Uterus (tissue), 3 donors: ENCODE measurements at regions not wholly inside any gene's neighbourhood (a gene's known extent, or its start where the extent isn't known, plus 50 kb on each side); places are given as distances from the start of the nearest gene placed in this dataset.

Experiments
- DNase-seq, 2 donors: peaks; one replicate each; pipeline ENCODE4 v3.0.0-alpha.2; 2019 to 2020
- H3K27ac ChIP-seq, 2 donors: fragments of 200-600 bp; sonication (generic); 1 replicate in 1 of 2; 2 replicates in 1 of 2; pipeline ENCODE4 v1.5.1; 2016 to 2018
- H3K27me3 ChIP-seq, 2 donors: fragments of 200-600 bp; sonication (generic); one replicate each; pipeline ENCODE4 v1.5.1; 2018 to 2019; ENCODE audit warnings: control low read depth in 1 of 2
- H3K36me3 ChIP-seq, 2 donors: fragments of 200-600 bp; sonication (generic); one replicate each; pipeline ENCODE4 v1.5.1; 2019; ENCODE audit warnings: control low read depth in 1 of 2
- H3K4me1 ChIP-seq, 2 donors: fragments of 200-600 bp; sonication (generic); one replicate each; pipeline ENCODE4 v1.5.1; 2018 to 2019; ENCODE audit warnings: control low read depth in 1 of 2
- H3K4me3 ChIP-seq, 2 donors: fragments of 200-600 bp; sonication (generic); 1 replicate in 1 of 2; 2 replicates in 1 of 2; pipeline ENCODE4 v1.5.1; 2018 to 2019; ENCODE audit warnings: mild to moderate bottlenecking in 1 of 2
- H3K9me3 ChIP-seq, 2 donors: fragments of 200-600 bp; sonication (generic); one replicate each; pipeline ENCODE4 v1.5.1; 2019; ENCODE audit warnings: control low read depth in 1 of 2
- POLR2A ChIP-seq, 2 donors: fragments of 450-650 bp; IDR thresholded peaks; one replicate each; pipeline ENCODE4 v1.6.1; 2016; ENCODE audit warnings: antibody characterized with exemption in 2 of 2, mild to moderate bottlenecking in 1 of 2, moderate library complexity in 1 of 2
- intact Hi-C: fragments of 100-400 bp; cut with DNase I; formaldehyde crosslinking; loops from one replicate; pipeline ENCODE4 v1.15.1; 2023; ENCODE audit warnings: low total_unique reads
- TF ChIP-seq, protein P1 (sequence below), 4 experiments: fragments of 200-600 bp in 2 of 4; fragments of 450-650 bp in 2 of 4; sonication (generic) in 2 of 4; IDR thresholded peaks; one replicate each; pipeline ENCODE4 v1.5.1; 2016 to 2019; ENCODE audit warnings: antibody characterized with exemption in 4 of 4, mild to moderate bottlenecking in 2 of 4, moderate library complexity in 1 of 4
- donor health status: DM: yes; HTN: yes; CAD: no.

- TF ChIP-seq, protein P1, sequence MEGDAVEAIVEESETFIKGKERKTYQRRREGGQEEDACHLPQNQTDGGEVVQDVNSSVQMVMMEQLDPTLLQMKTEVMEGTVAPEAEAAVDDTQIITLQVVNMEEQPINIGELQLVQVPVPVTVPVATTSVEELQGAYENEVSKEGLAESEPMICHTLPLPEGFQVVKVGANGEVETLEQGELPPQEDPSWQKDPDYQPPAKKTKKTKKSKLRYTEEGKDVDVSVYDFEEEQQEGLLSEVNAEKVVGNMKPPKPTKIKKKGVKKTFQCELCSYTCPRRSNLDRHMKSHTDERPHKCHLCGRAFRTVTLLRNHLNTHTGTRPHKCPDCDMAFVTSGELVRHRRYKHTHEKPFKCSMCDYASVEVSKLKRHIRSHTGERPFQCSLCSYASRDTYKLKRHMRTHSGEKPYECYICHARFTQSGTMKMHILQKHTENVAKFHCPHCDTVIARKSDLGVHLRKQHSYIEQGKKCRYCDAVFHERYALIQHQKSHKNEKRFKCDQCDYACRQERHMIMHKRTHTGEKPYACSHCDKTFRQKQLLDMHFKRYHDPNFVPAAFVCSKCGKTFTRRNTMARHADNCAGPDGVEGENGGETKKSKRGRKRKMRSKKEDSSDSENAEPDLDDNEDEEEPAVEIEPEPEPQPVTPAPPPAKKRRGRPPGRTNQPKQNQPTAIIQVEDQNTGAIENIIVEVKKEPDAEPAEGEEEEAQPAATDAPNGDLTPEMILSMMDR (IDR thresholded peaks at IDR 0.05), result no peak
- no peak for TF ChIP-seq POLR2A (IDR thresholded peaks at IDR 0.05)
- intact Hi-C loops, result no loop called here
- Histone ChIP-seq H3K4me3 (no peak overlapping the region), H3K36me3 (no peaks in the 10 kb centered on the region), H3K27ac (no peak overlapping the region), H3K27me3 (no peaks in the 10 kb centered on the region), H3K4me1 (no peaks in the 10 kb centered on the region), H3K9me3 (no peaks in the 10 kb centered on the region)
- DNase-seq, result no peak
These were observed 575.6 kb downstream of the ADCYAP1 start for GRCh38 chr18:1480309-1480708.

- no peak for TF ChIP-seq POLR2A (IDR thresholded peaks at IDR 0.05)
- TF ChIP-seq, protein P1 (IDR thresholded peaks at IDR 0.05), result no peak
- no peak for DNase-seq
- H3K4me3 ChIP-seq, result no peak overlapping the region
- intact Hi-C loops, result no loop called here
- no peaks in the 10 kb centered on the region for H3K9me3 ChIP-seq
- H3K27me3 ChIP-seq, result no peaks in the 10 kb centered on the region
- H3K27ac ChIP-seq, result no peak overlapping the region
- no peaks in the 10 kb centered on the region for H3K36me3 ChIP-seq
- no peaks in the 10 kb centered on the region for H3K4me1 ChIP-seq
These were observed 576.9 kb downstream of the ADCYAP1 start for GRCh38 chr18:1481577-1481976.

DNA sequence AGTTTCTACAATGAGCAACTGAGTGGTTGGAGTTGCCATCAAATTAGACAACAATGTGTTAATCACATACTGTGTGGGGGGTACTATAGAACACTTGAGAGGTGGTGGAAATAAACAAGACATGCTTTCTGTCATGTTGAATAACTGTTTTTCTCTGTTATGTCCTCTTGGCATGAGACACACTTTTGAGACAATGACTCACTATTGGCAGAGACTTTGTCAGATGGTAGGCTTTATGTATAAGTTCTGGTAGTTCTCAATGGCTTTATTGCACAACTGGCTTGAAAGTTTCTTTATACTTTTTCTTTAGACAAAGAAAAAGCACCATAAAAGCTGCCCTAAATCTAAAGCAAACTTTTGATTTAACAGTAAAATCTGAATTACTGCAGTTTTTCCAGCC lies 578.7 kb downstream of the ADCYAP1 start:
- DNase-seq, result no peak
- intact Hi-C loops, result no loop called here
- Histone ChIP-seq H3K36me3 (no peaks in the 10 kb centered on the region), H3K4me3 (no peak overlapping the region), H3K4me1 (no peaks in the 10 kb centered on the region), H3K9me3 (no peaks in the 10 kb centered on the region), H3K27ac (peak overlapping the region in 1 of 2 donors; percentile 23), H3K27me3 (no peaks in the 10 kb centered on the region)
- TF ChIP-seq, protein P1 (IDR thresholded peaks at IDR 0.05), result no peak
- no peak for TF ChIP-seq POLR2A (IDR thresholded peaks at IDR 0.05)

DNA sequence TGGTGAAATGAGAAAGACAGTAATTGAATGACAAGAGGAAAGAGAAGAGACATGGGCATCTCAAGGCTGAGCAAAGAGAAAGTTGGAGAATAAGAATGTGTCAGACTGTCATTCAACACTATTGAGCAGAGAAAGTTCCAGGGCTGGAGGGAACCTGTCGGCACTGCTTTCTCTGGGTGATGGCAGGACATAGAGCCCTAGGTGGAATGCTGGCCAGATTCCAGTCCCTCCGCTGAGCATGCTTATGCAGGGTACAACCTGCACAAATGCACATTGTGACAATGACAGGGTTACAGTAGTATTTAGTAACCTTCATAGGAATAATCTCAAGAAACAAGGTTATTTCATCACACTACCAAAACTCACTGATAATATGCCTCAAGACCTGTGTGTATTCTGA lies 582.8 kb downstream of the ADCYAP1 start:
- H3K4me1 ChIP-seq, result no peaks in the 10 kb centered on the region
- no peaks in the 10 kb centered on the region for H3K9me3 ChIP-seq
- H3K27me3 ChIP-seq, result no peaks in the 10 kb centered on the region
- intact Hi-C loops, result no loop called here
- TF ChIP-seq, protein P1 (IDR thresholded peaks at IDR 0.05), result no peak
- TF ChIP-seq POLR2A (IDR thresholded peaks at IDR 0.05), result no peak
- no peak for DNase-seq
- no peaks in the 10 kb centered on the region for H3K36me3 ChIP-seq
- no peak overlapping the region for H3K4me3 ChIP-seq
- H3K27ac ChIP-seq, result no peak overlapping the region

DNA sequence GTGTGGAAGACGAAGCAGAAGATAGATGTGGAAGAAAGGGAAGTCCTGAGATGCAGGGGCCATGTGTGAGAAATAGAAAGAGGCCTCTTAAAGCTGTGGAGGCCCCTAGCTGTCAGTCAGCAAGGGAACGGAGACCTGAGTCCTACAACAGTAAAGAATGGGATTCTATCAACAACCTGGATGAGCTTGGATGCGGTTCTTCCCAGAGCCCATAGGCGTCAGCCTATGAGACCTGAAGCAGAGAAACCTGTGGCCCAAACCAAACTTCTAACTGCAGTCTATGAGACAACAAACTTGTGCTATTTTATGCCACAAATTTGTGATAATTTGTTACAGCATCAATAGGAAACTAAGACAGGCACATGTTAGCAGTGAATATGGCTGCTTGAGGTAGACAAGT lies 583.7 kb downstream of the ADCYAP1 start:
- intact Hi-C loops, result no loop called here

More for the DNA sequence above, 583.7 kb downstream of the ADCYAP1 start:
- no peaks in the 10 kb centered on the region for H3K4me1 ChIP-seq
- H3K27ac ChIP-seq, result no peak overlapping the region
- no peaks in the 10 kb centered on the region for H3K9me3 ChIP-seq
- no peaks in the 10 kb centered on the region for H3K36me3 ChIP-seq
- H3K27me3 ChIP-seq, result no peaks in the 10 kb centered on the region
- H3K4me3 ChIP-seq, result no peak overlapping the region
- no peak for DNase-seq
- TF ChIP-seq POLR2A (IDR thresholded peaks at IDR 0.05), result no peak
- TF ChIP-seq, protein P1 (IDR thresholded peaks at IDR 0.05), result no peak
